ENCODE measurements at regions not wholly inside any gene's neighbourhood (a gene's known extent, or its start where the extent isn't known, plus 50 kb on each side); places are given as distances from the start of the nearest gene placed in this dataset.

- Histone ChIP-seq H3K4me2 (ENCODE audit: control insufficient read depth, extremely low read depth, insufficient read depth, low read depth, low read length) (no peak overlapping the region), H3K9ac (ENCODE audit: control insufficient read depth, extremely low read depth, insufficient read depth, low read length) (no peak overlapping the region), H3K4me1 (ENCODE audit: control insufficient read depth, extremely low read depth, insufficient read depth, low read length) (peaks cover 9% of the 10 kb centered on the region), H3K9me1 (ENCODE audit: control insufficient read depth, extremely low read depth, insufficient read depth, low read length) (no peaks in the 10 kb centered on the region), H3K4me3 (ENCODE audit: control insufficient read depth in 2 of 3, extremely low read depth in 1 of 3, insufficient read depth in 2 of 3, low read depth in 1 of 3, low read length in 3 of 3) (no peak overlapping the region), H2AFZ (ENCODE audit: control insufficient read depth, low read length) (no peak overlapping the region), H3K27me3 (ENCODE audit: control insufficient read depth, extremely low read depth, insufficient read depth, low read length) (no peaks in the 10 kb centered on the region), H3K36me3 (ENCODE audit: control insufficient read depth in 2 of 2, extremely low read depth in 1 of 2, insufficient read depth in 2 of 2, low read length in 2 of 2) (no peaks in the 10 kb centered on the region), H3K27ac (ENCODE audit: control insufficient read depth, insufficient read depth, low read length) (no peak overlapping the region), H3K79me2 (ENCODE audit: control insufficient read depth, insufficient read depth, low read length) (no peaks in the 10 kb centered on the region), H4K20me1 (ENCODE audit: control insufficient read depth, extremely low read depth, insufficient read depth, low read length) (peaks cover 6% of the 10 kb centered on the region), H3K9me3 (ENCODE audit: control insufficient read depth, low read depth, low read length) (no peaks in the 10 kb centered on the region)
- FAIRE-seq (no peak), DNase-seq (ENCODE audit: low read depth, low spot score) (no peak)
- TF ChIP-seq, protein P1, sequence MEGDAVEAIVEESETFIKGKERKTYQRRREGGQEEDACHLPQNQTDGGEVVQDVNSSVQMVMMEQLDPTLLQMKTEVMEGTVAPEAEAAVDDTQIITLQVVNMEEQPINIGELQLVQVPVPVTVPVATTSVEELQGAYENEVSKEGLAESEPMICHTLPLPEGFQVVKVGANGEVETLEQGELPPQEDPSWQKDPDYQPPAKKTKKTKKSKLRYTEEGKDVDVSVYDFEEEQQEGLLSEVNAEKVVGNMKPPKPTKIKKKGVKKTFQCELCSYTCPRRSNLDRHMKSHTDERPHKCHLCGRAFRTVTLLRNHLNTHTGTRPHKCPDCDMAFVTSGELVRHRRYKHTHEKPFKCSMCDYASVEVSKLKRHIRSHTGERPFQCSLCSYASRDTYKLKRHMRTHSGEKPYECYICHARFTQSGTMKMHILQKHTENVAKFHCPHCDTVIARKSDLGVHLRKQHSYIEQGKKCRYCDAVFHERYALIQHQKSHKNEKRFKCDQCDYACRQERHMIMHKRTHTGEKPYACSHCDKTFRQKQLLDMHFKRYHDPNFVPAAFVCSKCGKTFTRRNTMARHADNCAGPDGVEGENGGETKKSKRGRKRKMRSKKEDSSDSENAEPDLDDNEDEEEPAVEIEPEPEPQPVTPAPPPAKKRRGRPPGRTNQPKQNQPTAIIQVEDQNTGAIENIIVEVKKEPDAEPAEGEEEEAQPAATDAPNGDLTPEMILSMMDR (optimal IDR thresholded peaks at IDR 0.05 in 1 of 3, IDR thresholded peaks at IDR 0.05 in 1 of 3, conservative IDR thresholded peaks at IDR 0.05 in 1 of 3; ENCODE audit: extremely low read depth in 1 of 3, insufficient read depth in 2 of 3, low read length in 3 of 3) = no peak
- no peak for TF ChIP-seq EZH2 (IDR thresholded peaks at IDR 0.05; ENCODE audit: low read length)
- dilution Hi-C loops (cut with MboI; ENCODE audit: extremely low pct_ligation_motif_present, low sequenced_read_pairs) = no loop called here
Measured at GRCh38 chr14:95456281-95456680, 60.2 kb downstream of the SYNE3 start.

DNA sequence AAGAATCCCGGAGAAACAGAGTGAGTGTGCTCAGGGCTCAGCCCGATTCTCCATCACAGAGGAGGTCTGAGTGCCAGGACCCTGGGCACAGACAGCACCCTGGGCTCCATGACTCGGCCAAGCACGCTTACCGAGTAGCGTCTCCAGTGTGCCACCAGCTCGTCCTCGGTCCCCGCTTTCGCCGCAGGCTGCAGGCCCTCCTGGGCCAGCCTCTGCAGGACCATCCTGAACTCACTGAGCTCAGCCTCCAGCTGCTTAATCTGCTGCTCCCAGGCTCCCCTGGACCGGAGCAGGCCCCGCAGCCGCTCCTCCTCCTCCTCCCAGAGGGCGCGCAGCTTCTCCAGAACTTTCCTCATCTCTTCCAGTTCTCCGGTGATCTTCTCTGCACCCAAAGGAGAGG, 61.2 kb downstream of the SYNE3 start:
- dilution Hi-C loops (cut with MboI; ENCODE audit: extremely low pct_ligation_motif_present, low sequenced_read_pairs) = no loop called here
- Histone ChIP-seq H3K4me1 (ENCODE audit: control insufficient read depth, extremely low read depth, insufficient read depth, low read length) (no peaks in the 10 kb centered on the region), H3K27me3 (ENCODE audit: control insufficient read depth, extremely low read depth, insufficient read depth, low read length) (no peaks in the 10 kb centered on the region)

More for the DNA sequence above, 61.2 kb downstream of the SYNE3 start:
- no peak for FAIRE-seq
- no peak for DNase-seq (ENCODE audit: low read depth, low spot score)
- H4K20me1 ChIP-seq (ENCODE audit: control insufficient read depth, extremely low read depth, insufficient read depth, low read length) = no peaks in the 10 kb centered on the region
- H3K9ac ChIP-seq (ENCODE audit: control insufficient read depth, extremely low read depth, insufficient read depth, low read length) = no peak overlapping the region
- no peak overlapping the region for H3K27ac ChIP-seq (ENCODE audit: control insufficient read depth, insufficient read depth, low read length)
- no peak overlapping the region for H3K4me3 ChIP-seq (ENCODE audit: control insufficient read depth in 2 of 3, extremely low read depth in 1 of 3, insufficient read depth in 2 of 3, low read depth in 1 of 3, low read length in 3 of 3)
- no peak overlapping the region for H2AFZ ChIP-seq (ENCODE audit: control insufficient read depth, low read length)
- TF ChIP-seq, protein P1 (optimal IDR thresholded peaks at IDR 0.05 in 1 of 3, IDR thresholded peaks at IDR 0.05 in 1 of 3, conservative IDR thresholded peaks at IDR 0.05 in 1 of 3; ENCODE audit: extremely low read depth in 1 of 3, insufficient read depth in 2 of 3, low read length in 3 of 3) = no peak
- no peak for TF ChIP-seq EZH2 (IDR thresholded peaks at IDR 0.05; ENCODE audit: low read length)
- H3K9me3 ChIP-seq (ENCODE audit: control insufficient read depth, low read depth, low read length) = no peaks in the 10 kb centered on the region
- no peaks in the 10 kb centered on the region for H3K79me2 ChIP-seq (ENCODE audit: control insufficient read depth, insufficient read depth, low read length)
- no peak overlapping the region for H3K4me2 ChIP-seq (ENCODE audit: control insufficient read depth, extremely low read depth, insufficient read depth, low read depth, low read length)
- H3K9me1 ChIP-seq (ENCODE audit: control insufficient read depth, extremely low read depth, insufficient read depth, low read length) = no peaks in the 10 kb centered on the region
- H3K36me3 ChIP-seq (ENCODE audit: control insufficient read depth in 2 of 2, extremely low read depth in 1 of 2, insufficient read depth in 2 of 2, low read length in 2 of 2) = no peaks in the 10 kb centered on the region

Measured in keratinocyte (primary cell).